ENCODE measurements at regions not wholly inside any gene's neighbourhood (a gene's known extent, or its start where the extent isn't known, plus 50 kb on each side); places are given as distances from the start of the nearest gene placed in this dataset.

- TF ChIP-seq MEF2A (IDR thresholded peaks at IDR 0.05; ENCODE audit: insufficient read depth, low read depth, low read length) (no peak), DPF2 (IDR thresholded peaks at IDR 0.05) (no peak), BCLAF1 (IDR thresholded peaks at IDR 0.05) (no peak), HDAC2 (IDR thresholded peaks at IDR 0.05) (no peak), IRF5 (IDR thresholded peaks at IDR 0.05; ENCODE audit: borderline replicate concordance) (no peak), NFXL1 (IDR thresholded peaks at IDR 0.05; ENCODE audit: borderline replicate concordance) (no peak), SMAD1 (IDR thresholded peaks at IDR 0.05; ENCODE audit: low read depth, partially characterized antibody) (no peak), ELK1 (IDR thresholded peaks at IDR 0.05; ENCODE audit: low read depth, low read length) (no peak), CHD1 (IDR thresholded peaks at IDR 0.05; ENCODE audit: low read depth, low read length) (no peak), BCL11A (IDR thresholded peaks at IDR 0.05; ENCODE audit: low read depth, low read length) (no peak), WRNIP1 (IDR thresholded peaks at IDR 0.05; ENCODE audit: borderline replicate concordance, low read depth, low read length) (no peak), KDM1A (IDR thresholded peaks at IDR 0.05; ENCODE audit: borderline replicate concordance) (no peak), MYB (IDR thresholded peaks at IDR 0.05; ENCODE audit: borderline replicate concordance, low read depth, low read length) (no peak), IRF3 (IDR thresholded peaks at IDR 0.05) (no peak), CEBPZ (IDR thresholded peaks at IDR 0.05; ENCODE audit: low read depth, low read length) (no peak), RAD21 (IDR thresholded peaks at IDR 0.05; ENCODE audit: insufficient read depth, low read depth, low read length) (no peak), BRCA1 (IDR thresholded peaks at IDR 0.05; ENCODE audit: low read depth, low read length) (no peak), YY1 (IDR thresholded peaks at IDR 0.05; ENCODE audit: low read depth, low read length) (peak; percentile 17; the same call in 1 of the 2 replicates), NR2F1 (conservative IDR thresholded peaks at IDR 0.05) (no peak)
Measured at GRCh38 chr10:21372651-21373410, 152.7 kb downstream of the SKIDA1 start (continued).
